Chondrocyte (in vitro differentiated cells): ENCODE measurements at regions not wholly inside any gene's neighbourhood (a gene's known extent, or its start where the extent isn't known, plus 50 kb on each side); places are given as distances from the start of the nearest gene placed in this dataset.

Experiments used
- DNase-seq: peaks from one replicate; pipeline ENCODE4 v3.0.0; 2021; ENCODE audit warnings: mixed read lengths, low spot score
- H3K27ac Mint-ChIP-seq: one replicate; pipeline ENCODE4 v1.8.0; 2021; ENCODE audit warnings: mild to moderate bottlenecking, moderate library complexity, mixed read lengths; ENCODE audit not compliant: unreplicated experiment
- H3K27me3 Mint-ChIP-seq: 2 replicates; pipeline ENCODE4 v1.8.0; 2021; ENCODE audit warnings: low read depth, mixed read lengths
- H3K36me3 Mint-ChIP-seq: 2 replicates; pipeline ENCODE4 v1.8.0; 2021; ENCODE audit warnings: low read depth, mixed read lengths
- H3K4me1 Mint-ChIP-seq: 2 replicates; pipeline ENCODE4 v1.8.0; 2021; ENCODE audit warnings: low read depth, mild to moderate bottlenecking, mixed read lengths
- H3K4me3 Mint-ChIP-seq: one replicate; pipeline ENCODE4 v1.8.0; 2021; ENCODE audit warnings: mild to moderate bottlenecking, moderate library complexity, mixed read lengths; ENCODE audit not compliant: unreplicated experiment
- H3K9me3 Mint-ChIP-seq: 2 replicates; pipeline ENCODE4 v1.8.0; 2021; ENCODE audit warnings: low read depth, mixed read lengths
- TF ChIP-seq, protein P1 (sequence below): fragments of 200-600 bp; sonication (generic); IDR thresholded peaks from 2 replicates; pipeline ENCODE4 v1.5.0; 2021; ENCODE audit warnings: antibody characterized with exemption, mild to moderate bottlenecking, moderate library complexity

DNA sequence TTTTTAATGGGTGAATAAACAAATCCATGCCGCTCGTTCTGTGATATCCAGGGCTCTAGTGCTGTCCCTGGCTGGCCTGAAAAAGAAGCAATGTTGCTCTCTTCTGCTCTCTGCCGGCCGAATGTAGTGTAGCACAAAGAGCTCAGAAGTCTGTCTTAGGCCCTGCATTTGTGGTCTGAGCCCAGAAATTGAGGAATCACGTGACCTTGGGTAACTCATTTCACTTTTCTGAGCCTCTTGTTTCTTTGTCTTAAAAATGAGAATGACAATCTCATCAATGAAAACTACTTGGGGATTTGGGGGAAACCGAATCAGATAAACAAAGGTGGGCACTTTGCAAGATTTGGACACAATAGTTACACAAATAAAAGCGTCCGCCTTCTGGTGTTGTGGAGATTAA is 381.6 kb upstream of the ASIC2 start:
- H3K36me3 Mint-ChIP-seq: no peaks in the 10 kb centered on the region
- H3K27ac Mint-ChIP-seq: no peak overlapping the region
- TF ChIP-seq, protein P1, sequence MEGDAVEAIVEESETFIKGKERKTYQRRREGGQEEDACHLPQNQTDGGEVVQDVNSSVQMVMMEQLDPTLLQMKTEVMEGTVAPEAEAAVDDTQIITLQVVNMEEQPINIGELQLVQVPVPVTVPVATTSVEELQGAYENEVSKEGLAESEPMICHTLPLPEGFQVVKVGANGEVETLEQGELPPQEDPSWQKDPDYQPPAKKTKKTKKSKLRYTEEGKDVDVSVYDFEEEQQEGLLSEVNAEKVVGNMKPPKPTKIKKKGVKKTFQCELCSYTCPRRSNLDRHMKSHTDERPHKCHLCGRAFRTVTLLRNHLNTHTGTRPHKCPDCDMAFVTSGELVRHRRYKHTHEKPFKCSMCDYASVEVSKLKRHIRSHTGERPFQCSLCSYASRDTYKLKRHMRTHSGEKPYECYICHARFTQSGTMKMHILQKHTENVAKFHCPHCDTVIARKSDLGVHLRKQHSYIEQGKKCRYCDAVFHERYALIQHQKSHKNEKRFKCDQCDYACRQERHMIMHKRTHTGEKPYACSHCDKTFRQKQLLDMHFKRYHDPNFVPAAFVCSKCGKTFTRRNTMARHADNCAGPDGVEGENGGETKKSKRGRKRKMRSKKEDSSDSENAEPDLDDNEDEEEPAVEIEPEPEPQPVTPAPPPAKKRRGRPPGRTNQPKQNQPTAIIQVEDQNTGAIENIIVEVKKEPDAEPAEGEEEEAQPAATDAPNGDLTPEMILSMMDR: peak; percentile 84
- H3K4me3 Mint-ChIP-seq: no peak overlapping the region
- no peak for DNase-seq
- H3K9me3 Mint-ChIP-seq: no peaks in the 10 kb centered on the region
- peaks cover 17% of the 10 kb centered on the region for H3K27me3 Mint-ChIP-seq
- no peaks in the 10 kb centered on the region for H3K4me1 Mint-ChIP-seq

DNA sequence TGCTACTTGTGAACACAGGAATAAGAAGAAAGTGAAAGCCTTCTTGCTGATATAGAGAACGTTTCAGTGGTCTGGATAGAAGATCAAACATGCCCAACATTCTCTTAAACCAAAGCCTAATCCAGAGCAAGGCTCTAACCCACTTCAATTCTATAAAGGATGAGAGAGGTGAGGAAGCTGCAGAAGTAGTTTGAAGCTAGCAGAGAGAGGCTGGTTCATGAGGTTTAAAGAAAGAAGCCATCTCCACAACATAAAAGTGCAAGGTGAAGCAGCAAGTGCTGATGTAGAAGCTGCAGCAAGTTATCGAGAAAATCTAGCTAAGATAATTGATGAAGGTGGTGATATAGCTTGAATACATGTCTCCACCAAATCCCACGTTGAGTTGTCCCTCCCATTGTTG is 383.3 kb upstream of the ASIC2 start:
- H3K4me3 Mint-ChIP-seq: no peak overlapping the region
- DNase-seq: no peak
- TF ChIP-seq, protein P1: no peak
- H3K4me1 Mint-ChIP-seq: no peaks in the 10 kb centered on the region
- H3K9me3 Mint-ChIP-seq: no peaks in the 10 kb centered on the region
- no peak overlapping the region for H3K27ac Mint-ChIP-seq
- peaks cover 11% of the 10 kb centered on the region for H3K27me3 Mint-ChIP-seq
- H3K36me3 Mint-ChIP-seq: no peaks in the 10 kb centered on the region

DNA sequence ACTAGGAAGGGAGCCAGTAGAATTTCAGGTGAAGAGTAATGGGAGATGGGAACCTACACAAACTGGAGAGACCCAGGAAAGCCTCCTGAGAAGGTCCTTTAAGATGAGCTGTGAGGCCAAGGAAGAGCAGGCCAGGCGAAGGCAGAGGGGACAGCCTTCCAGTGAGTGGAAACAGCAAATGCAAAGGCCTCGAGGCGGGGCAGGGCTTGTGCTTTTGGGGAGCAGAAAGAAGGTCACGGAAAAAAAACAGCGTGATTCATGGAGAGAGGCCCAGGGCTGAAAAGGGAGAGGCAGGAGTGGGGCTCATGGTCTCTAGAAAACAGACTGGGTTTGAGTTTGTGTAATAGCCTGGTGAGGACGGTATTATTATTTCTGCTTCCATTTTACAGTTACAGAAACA is 386.5 kb upstream of the ASIC2 start:
- DNase-seq: no peak
- H3K27ac Mint-ChIP-seq: no peak overlapping the region
- TF ChIP-seq, protein P1: no peak
- H3K4me1 Mint-ChIP-seq: no peaks in the 10 kb centered on the region
- no peaks in the 10 kb centered on the region for H3K36me3 Mint-ChIP-seq
- H3K4me3 Mint-ChIP-seq: no peak overlapping the region
- H3K27me3 Mint-ChIP-seq: peaks cover 2% of the 10 kb centered on the region
- no peaks in the 10 kb centered on the region for H3K9me3 Mint-ChIP-seq

DNA sequence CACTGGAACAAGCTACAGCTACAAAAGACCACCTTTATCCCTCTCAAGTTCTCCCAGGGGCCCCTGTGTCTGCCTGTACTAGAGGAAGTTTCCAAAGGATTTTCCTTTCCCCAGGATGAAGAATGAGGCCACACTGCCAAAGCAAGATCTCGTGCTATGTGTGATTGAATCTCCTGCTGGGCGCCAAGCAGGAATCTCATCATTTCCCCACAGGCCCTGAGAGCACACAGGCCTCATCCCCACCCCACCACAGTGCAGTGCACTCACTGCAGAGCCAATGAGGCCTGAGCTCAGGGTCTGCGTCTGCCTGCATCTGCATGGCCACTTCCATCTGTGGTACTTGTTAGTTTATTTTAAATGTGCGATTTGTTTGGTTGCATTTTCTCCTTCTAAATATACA is 387.4 kb upstream of the ASIC2 start:
- H3K27me3 Mint-ChIP-seq: peaks cover 3% of the 10 kb centered on the region
- no peaks in the 10 kb centered on the region for H3K36me3 Mint-ChIP-seq
- H3K4me1 Mint-ChIP-seq: no peaks in the 10 kb centered on the region
- H3K27ac Mint-ChIP-seq: no peak overlapping the region
- H3K9me3 Mint-ChIP-seq: no peaks in the 10 kb centered on the region
- H3K4me3 Mint-ChIP-seq: no peak overlapping the region
- TF ChIP-seq, protein P1: no peak
- DNase-seq: no peak

DNA sequence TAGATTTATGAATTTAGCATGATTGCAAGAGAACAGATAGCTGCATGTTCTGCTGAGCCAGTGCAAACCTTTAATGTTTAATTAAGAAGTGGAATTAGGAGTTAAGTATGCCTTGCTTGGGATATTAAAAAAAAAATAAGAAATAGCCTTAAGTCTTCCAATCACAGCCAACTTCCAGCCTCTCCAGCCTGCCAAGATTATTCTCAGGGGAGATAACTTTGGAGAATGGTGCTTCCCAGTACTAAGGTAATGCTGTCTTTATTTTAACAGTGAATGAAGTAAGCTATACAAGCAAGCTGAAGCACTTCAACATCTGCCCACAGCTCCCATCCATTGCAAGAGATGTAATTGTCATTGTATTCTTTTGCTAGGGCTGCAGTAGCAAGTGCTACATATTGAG is 389.5 kb upstream of the ASIC2 start:
- no peaks in the 10 kb centered on the region for H3K9me3 Mint-ChIP-seq
- H3K4me3 Mint-ChIP-seq: no peak overlapping the region
- H3K36me3 Mint-ChIP-seq: no peaks in the 10 kb centered on the region
- TF ChIP-seq, protein P1: no peak
- no peak overlapping the region for H3K27ac Mint-ChIP-seq
- no peaks in the 10 kb centered on the region for H3K4me1 Mint-ChIP-seq
- peaks cover 3% of the 10 kb centered on the region for H3K27me3 Mint-ChIP-seq
- no peak for DNase-seq
